H1 (cell line): ENCODE measurements at regions not wholly inside any gene's neighbourhood (a gene's known extent, or its start where the extent isn't known, plus 50 kb on each side); places are given as distances from the start of the nearest gene placed in this dataset.

ENCODE experiments used
- CTCF ChIA-PET: fragments of 300-600 bp; sonication (Branson Sonifier 250); formaldehyde crosslinking; loops from one replicate; lab custom pipeline; 2021; ENCODE audit not compliant: partially characterized antibody; lab: Charles Lee
- POLR2A ChIA-PET: fragments of 300-600 bp; sonication (Branson Sonifier 250); formaldehyde crosslinking; loops from one replicate; lab custom pipeline; 2021; ENCODE audit warnings: inconsistent platforms; ENCODE audit not compliant: partially characterized antibody; lab: Charles Lee
- DNase-seq, 2 experiments: peaks; one replicate each; pipeline versions ENCODE4 v3.0.0 to v3.0.0-alpha.2; 2010 to 2022; ENCODE audit warnings: low spot score in 2 of 2, low read depth in 1 of 2, mixed read lengths in 1 of 2
- FAIRE-seq: peaks from 2 replicates; lab custom pipeline; 2011; peaks lifted over from hg19 to GRCh38; lab: Jason Lieb, UNC
- H2AFZ ChIP-seq: 2 replicates; pipeline ENCODE4 v1.8.1; 2012; ENCODE audit warnings: low read length, inconsistent platforms
- H2AK5ac ChIP-seq: 2 replicates; pipeline ENCODE4 v1.6.1; 2013; ENCODE audit warnings: low read depth, low read length
- H2BK120ac ChIP-seq: replicated peaks from 2 replicates; pipeline ENCODE3; 2013; ENCODE audit warnings: low read depth, low read length, inconsistent platforms
- H2BK12ac ChIP-seq: 2 replicates; pipeline ENCODE4 v1.6.1; 2013; ENCODE audit warnings: low read depth, low read length
- H2BK15ac ChIP-seq: 2 replicates; pipeline ENCODE4 v1.6.1; 2013; ENCODE audit warnings: low read length
- H2BK20ac ChIP-seq: 2 replicates; pipeline ENCODE4 v1.6.1; 2013; ENCODE audit warnings: low read length
- H2BK5ac ChIP-seq: 2 replicates; pipeline ENCODE4 v1.6.1; 2013; ENCODE audit warnings: low read depth, low read length
- H3K14ac ChIP-seq: 2 replicates; pipeline ENCODE4 v1.6.1; 2013; ENCODE audit warnings: inconsistent platforms; ENCODE audit not compliant: insufficient read length
- H3K18ac ChIP-seq: 2 replicates; pipeline ENCODE4 v1.6.1; 2013; ENCODE audit warnings: low read length; ENCODE audit errors: extremely low read depth
- H3K23ac ChIP-seq: 2 replicates; pipeline ENCODE4 v1.6.1; 2013; ENCODE audit warnings: inconsistent platforms; ENCODE audit not compliant: insufficient read length
- H3K23me2 ChIP-seq: 2 replicates; pipeline ENCODE4 v1.6.1; 2013; ENCODE audit warnings: low read depth, low read length
- H3K27ac ChIP-seq: 2 replicates; pipeline ENCODE4 v1.6.1; 2011; ENCODE audit warnings: low read depth, low read length, inconsistent platforms
- H3K27me3 ChIP-seq, 4 experiments: replicated peaks in 1 of 4; 1 replicate in 1 of 4; 2 replicates in 3 of 4; pipeline versions ENCODE4 v1.6.1 to v1.8.1; 2011 to 2013; ENCODE audit warnings: low read length in 3 of 4, mild to moderate bottlenecking in 3 of 4, inconsistent platforms in 2 of 4, mixed read lengths in 2 of 4, moderate library complexity in 1 of 4; ENCODE audit not compliant: control insufficient read depth in 3 of 4, insufficient read depth in 3 of 4; ENCODE audit errors: extremely low read depth in 1 of 4
- H3K36me3 ChIP-seq, 4 experiments: 2 replicates each; pipeline versions ENCODE4 v1.6.1 to v1.8.1; 2011 to 2013; ENCODE audit warnings: mild to moderate bottlenecking in 4 of 4, low read length in 3 of 4, moderate library complexity in 2 of 4, control low read depth in 1 of 4, inconsistent platforms in 1 of 4; ENCODE audit not compliant: insufficient read depth in 4 of 4, control insufficient read depth in 2 of 4
- H3K4ac ChIP-seq: replicated peaks from 2 replicates; pipeline ENCODE3; 2013; ENCODE audit warnings: low read length, low read depth, mixed read lengths, inconsistent platforms; ENCODE audit not compliant: insufficient read length
- H3K4me1 ChIP-seq, 4 experiments: replicated peaks in 1 of 4; 1 replicate in 1 of 4; 2 replicates in 3 of 4; pipeline versions ENCODE4 v1.6.1 to v1.8.1; 2011 to 2013; ENCODE audit warnings: low read length in 3 of 4, inconsistent platforms in 2 of 4, mixed read lengths in 1 of 4; ENCODE audit not compliant: insufficient read depth in 4 of 4, control insufficient read depth in 3 of 4
- H3K4me2 ChIP-seq, 2 experiments: 2 replicates each; pipeline versions ENCODE4 v1.6.1 to v1.8.1; 2011 to 2013; ENCODE audit warnings: low read depth in 2 of 2, low read length in 2 of 2, control low read depth in 1 of 2, inconsistent platforms in 1 of 2, mild to moderate bottlenecking in 1 of 2; ENCODE audit not compliant: insufficient read depth in 1 of 2
- H3K4me3 ChIP-seq, 4 experiments: fragments of 200-600, 300-600 bp in 1 of 4; sonication (generic), shearing (Covaris generic), sonication (Bioruptor Twin) in 1 of 4; 2 replicates each; pipeline versions ENCODE4 v1.5.1 to v1.8.1; 2011 to 2016; ENCODE audit warnings: low read length in 4 of 4, low read depth in 3 of 4, control low read depth in 2 of 4, inconsistent platforms in 2 of 4, mild to moderate bottlenecking in 2 of 4, mixed read lengths in 1 of 4, moderate library complexity in 1 of 4; ENCODE audit not compliant: insufficient read depth in 2 of 4; ENCODE audit errors: extremely low read depth in 1 of 4
- H3K56ac ChIP-seq: replicated peaks from 2 replicates; pipeline ENCODE3; 2013; ENCODE audit warnings: low read depth, mild to moderate bottlenecking, mixed read lengths, low read length, inconsistent platforms; ENCODE audit not compliant: insufficient read length
- H3K79me1 ChIP-seq: 2 replicates; pipeline ENCODE4 v1.6.1; 2013; ENCODE audit warnings: low read depth, low read length, control low read depth
- H3K79me2 ChIP-seq, 2 experiments: 2 replicates each; pipeline versions ENCODE4 v1.6.1 to v1.8.1; 2012 to 2013; ENCODE audit warnings: low read length in 2 of 2, mild to moderate bottlenecking in 2 of 2, inconsistent platforms in 1 of 2; ENCODE audit not compliant: insufficient read depth in 2 of 2, control insufficient read depth in 1 of 2
- H3K9ac ChIP-seq, 4 experiments: replicated peaks in 1 of 4; 1 replicate in 1 of 4; 2 replicates in 3 of 4; pipeline versions ENCODE4 v1.6.1 to v1.8.1; 2011 to 2013; ENCODE audit warnings: low read depth in 3 of 4, low read length in 3 of 4, control low read depth in 2 of 4, mild to moderate bottlenecking in 2 of 4, moderate library complexity in 2 of 4, inconsistent platforms in 1 of 4; ENCODE audit errors: extremely low read depth in 1 of 4
- H3K9me3 ChIP-seq, 2 experiments: 2 replicates each; pipeline versions ENCODE4 v1.6.1 to v1.8.1; 2012 to 2013; ENCODE audit warnings: mild to moderate bottlenecking in 2 of 2, moderate library complexity in 2 of 2, control low read depth in 1 of 2, inconsistent platforms in 1 of 2, low read depth in 1 of 2, low read length in 1 of 2, mixed read lengths in 1 of 2; ENCODE audit not compliant: insufficient read depth in 2 of 2
- H4K20me1 ChIP-seq, 2 experiments: replicated peaks in 1 of 2; 2 replicates each; pipeline versions ENCODE3 to v1.8.1; 2011 to 2013; ENCODE audit warnings: inconsistent platforms in 2 of 2, low read length in 2 of 2, mild to moderate bottlenecking in 1 of 2; ENCODE audit not compliant: insufficient read depth in 2 of 2, control insufficient read depth in 1 of 2
- H4K5ac ChIP-seq: 2 replicates; pipeline ENCODE4 v1.6.1; 2013; ENCODE audit warnings: low read length, low read depth, mixed read lengths, inconsistent platforms; ENCODE audit not compliant: insufficient read length
- H4K8ac ChIP-seq: 2 replicates; pipeline ENCODE4 v1.8.0; 2013; ENCODE audit warnings: mild to moderate bottlenecking, moderate library complexity, low read length, inconsistent platforms; ENCODE audit not compliant: insufficient read depth; ENCODE audit errors: extremely low read depth
- H4K91ac ChIP-seq: replicated peaks from 2 replicates; pipeline ENCODE3; 2013; ENCODE audit warnings: low read length, mixed read lengths, inconsistent platforms; ENCODE audit not compliant: insufficient read length
- CBX5 ChIP-seq: fragments of 300-800, 300-1000 bp; sonication (generic); IDR thresholded peaks from 2 replicates; pipeline ENCODE4 v1.7.1; 2016; ENCODE audit warnings: antibody characterized with exemption, low read length, low read depth
- HDAC2 ChIP-seq, 2 experiments: fragments of 300-600 bp in 1 of 2; sonication (generic) in 1 of 2; IDR thresholded peaks; 2 replicates each; pipeline ENCODE4 v1.6.1; 2011 to 2012; ENCODE audit warnings: low read depth in 2 of 2, low read length in 2 of 2, mild to moderate bottlenecking in 2 of 2, moderate library complexity in 2 of 2, borderline replicate concordance in 1 of 2, inconsistent platforms in 1 of 2
- WGBS, 2 experiments: shearing (Covaris generic) in 1 of 2; methylation state at CpG; one replicate each; pipeline versions ENCODE4 v1.1.6 to v1.1.7; 2013 to 2015; ENCODE audit warnings: low lambda C conversion rate in 2 of 2, mixed read lengths in 2 of 2, inconsistent platforms in 1 of 2, low coverage in 1 of 2, missing lambda C conversion rate in 1 of 2; ENCODE audit not compliant: insufficient replicate concordance in 2 of 2, insufficient coverage in 1 of 2, insufficient read length in 1 of 2; ENCODE audit errors: extremely low coverage in 1 of 2, missing lambda C conversion rate in 1 of 2; 5-methylcytosine and 5-hydroxymethylcytosine counted together

GRCh38 chr2:183269956-183270355, 145.7 kb downstream of the NUP35 start:
- Histone ChIP-seq H3K56ac (no peak overlapping the region), H2BK120ac (no peak overlapping the region), H3K4me3 (no peak overlapping the region), H2AFZ (no peak overlapping the region), H3K79me1 (no peaks in the 10 kb centered on the region), H3K27ac (no peak overlapping the region), H4K91ac (no peak overlapping the region), H2BK5ac (no peak overlapping the region), H3K4me2 (no peak overlapping the region), H3K23me2 (no peaks in the 10 kb centered on the region), H3K27me3 (no peaks in the 10 kb centered on the region), H2BK20ac (no peak overlapping the region), H4K8ac (no peak overlapping the region), H2AK5ac (no peak overlapping the region), H3K9ac (no peak overlapping the region), H3K9me3 (no peaks in the 10 kb centered on the region), H2BK15ac (no peak overlapping the region), H3K18ac (no peak overlapping the region), H2BK12ac (no peak overlapping the region), H3K36me3 (no peaks in the 10 kb centered on the region), H3K4me1 (no peaks in the 10 kb centered on the region), H4K5ac (no peak overlapping the region), H3K14ac (no peak overlapping the region), H3K4ac (no peak overlapping the region), H3K23ac (no peak overlapping the region), H3K79me2 (no peaks in the 10 kb centered on the region), H4K20me1 (no peaks in the 10 kb centered on the region)
- TF ChIP-seq HDAC2 (IDR thresholded peaks at IDR 0.05; ENCODE audit: borderline replicate concordance in 1 of 2, low read depth in 2 of 2, low read length in 2 of 2) (no peak), CBX5 (no peak)
- 88% methylated on average over 4 of the region's 4 CpGs; no CpG with 5 or more reads in 1 of the 2 experiments for WGBS, 2 experiments
- DNase-seq, result no peak
- ChIA-PET CTCF (no interaction called here), POLR2A (no interaction called here)
- no peak for FAIRE-seq
